ENCODE measurements at regions not wholly inside any gene's neighbourhood (a gene's known extent, or its start where the extent isn't known, plus 50 kb on each side); places are given as distances from the start of the nearest gene placed in this dataset.
"Not testable (repeated sequence)": the region's sequence is repeated elsewhere in the genome, so short reads cannot be mapped to it uniquely, and the experiment has no call there.

GRCh38 chr11:48649064-48649463 is 160.5 kb downstream of the OR4A47 start:
- H3K36me3 ChIP-seq (ENCODE audit: control insufficient read depth, insufficient read depth, low read length); H3K4me1 ChIP-seq (ENCODE audit: control insufficient read depth, insufficient read depth, low read length); H3K4me3 ChIP-seq (ENCODE audit: low read depth, low read length); H3K27me3 ChIP-seq (ENCODE audit: control insufficient read depth, insufficient read depth, low read length); H3K27ac ChIP-seq (ENCODE audit: low read depth, low read length); H3K9ac ChIP-seq (ENCODE audit: low read depth, low read length): not testable (repeated sequence)
- H3K9me3 ChIP-seq (ENCODE audit: control insufficient read depth, insufficient read depth, low read length), result peaks cover 59% of the 10 kb centered on the region

- no peak overlapping the region for H3K4me3 ChIP-seq (ENCODE audit: low read depth, low read length)
- no peaks in the 10 kb centered on the region for H3K36me3 ChIP-seq (ENCODE audit: control insufficient read depth, insufficient read depth, low read length)
- H3K9ac ChIP-seq (ENCODE audit: low read depth, low read length), result no peak overlapping the region
- H3K9me3 ChIP-seq (ENCODE audit: control insufficient read depth, insufficient read depth, low read length), result peaks cover 93% of the 10 kb centered on the region
- no peaks in the 10 kb centered on the region for H3K27me3 ChIP-seq (ENCODE audit: control insufficient read depth, insufficient read depth, low read length)
- H3K27ac ChIP-seq (ENCODE audit: low read depth, low read length), result no peak overlapping the region
- H3K4me1 ChIP-seq (ENCODE audit: control insufficient read depth, insufficient read depth, low read length), result no peaks in the 10 kb centered on the region
Observed at GRCh38 chr11:48669146-48669545, 180.6 kb downstream of the OR4A47 start.

GRCh38 chr11:48675945-48676344 is 187.4 kb downstream of the OR4A47 start:
- H3K4me1 ChIP-seq (ENCODE audit: control insufficient read depth, insufficient read depth, low read length), result no peaks in the 10 kb centered on the region
- no peaks in the 10 kb centered on the region for H3K36me3 ChIP-seq (ENCODE audit: control insufficient read depth, insufficient read depth, low read length)
- H3K27me3 ChIP-seq (ENCODE audit: control insufficient read depth, insufficient read depth, low read length), result no peaks in the 10 kb centered on the region
- H3K9ac ChIP-seq (ENCODE audit: low read depth, low read length), result no peak overlapping the region
- no peak overlapping the region for H3K27ac ChIP-seq (ENCODE audit: low read depth, low read length)
- peaks cover 72% of the 10 kb centered on the region for H3K9me3 ChIP-seq (ENCODE audit: control insufficient read depth, insufficient read depth, low read length)
- no peak overlapping the region for H3K4me3 ChIP-seq (ENCODE audit: low read depth, low read length)

GRCh38 chr11:48683226-48683720 is 194.7 kb downstream of the OR4A47 start:
- H3K27me3 ChIP-seq (ENCODE audit: control insufficient read depth, insufficient read depth, low read length), result no peaks in the 10 kb centered on the region
- H3K9ac ChIP-seq (ENCODE audit: low read depth, low read length), result no peak overlapping the region
- no peak overlapping the region for H3K27ac ChIP-seq (ENCODE audit: low read depth, low read length)
- no peak overlapping the region for H3K4me3 ChIP-seq (ENCODE audit: low read depth, low read length)
- no peaks in the 10 kb centered on the region for H3K4me1 ChIP-seq (ENCODE audit: control insufficient read depth, insufficient read depth, low read length)
- H3K36me3 ChIP-seq (ENCODE audit: control insufficient read depth, insufficient read depth, low read length), result no peaks in the 10 kb centered on the region
- H3K9me3 ChIP-seq (ENCODE audit: control insufficient read depth, insufficient read depth, low read length), result peaks cover 55% of the 10 kb centered on the region

- H3K4me3 ChIP-seq (ENCODE audit: low read depth, low read length); H3K4me1 ChIP-seq (ENCODE audit: control insufficient read depth, insufficient read depth, low read length); H3K36me3 ChIP-seq (ENCODE audit: control insufficient read depth, insufficient read depth, low read length); H3K27me3 ChIP-seq (ENCODE audit: control insufficient read depth, insufficient read depth, low read length); H3K9ac ChIP-seq (ENCODE audit: low read depth, low read length); H3K27ac ChIP-seq (ENCODE audit: low read depth, low read length): not testable (repeated sequence)
- H3K9me3 ChIP-seq (ENCODE audit: control insufficient read depth, insufficient read depth, low read length), result peaks cover 66% of the 10 kb centered on the region
Observed at GRCh38 chr11:48729503-48729902, 240.9 kb downstream of the OR4A47 start.

- H3K4me3 ChIP-seq (ENCODE audit: low read depth, low read length); H3K27ac ChIP-seq (ENCODE audit: low read depth, low read length); H3K27me3 ChIP-seq (ENCODE audit: control insufficient read depth, insufficient read depth, low read length); H3K36me3 ChIP-seq (ENCODE audit: control insufficient read depth, insufficient read depth, low read length); H3K9ac ChIP-seq (ENCODE audit: low read depth, low read length); H3K4me1 ChIP-seq (ENCODE audit: control insufficient read depth, insufficient read depth, low read length): not testable (repeated sequence)
- peaks cover 22% of the 10 kb centered on the region for H3K9me3 ChIP-seq (ENCODE audit: control insufficient read depth, insufficient read depth, low read length)
Observed at GRCh38 chr11:48750081-48750480, 233.6 kb downstream of the TRIM51G start.

Data from HUES48 (cell line).